ENCODE measurements at regions not wholly inside any gene's neighbourhood (a gene's known extent, or its start where the extent isn't known, plus 50 kb on each side); places are given as distances from the start of the nearest gene placed in this dataset.

- no peak overlapping the region for H3K4me3 Mint-ChIP-seq
- H3K27ac Mint-ChIP-seq, result no peak overlapping the region
- intact Hi-C loops (cut with micrococcal nuclease), result loop anchor here (2.0 to 10.0 kb wide), 3 partner anchors 124 to 256 kb away; partner anchors contain the start of gene TSPAN6
- H3K27me3 Mint-ChIP-seq, result peaks cover 2% of the 10 kb centered on the region
- H3K9me3 Mint-ChIP-seq, result no peaks in the 10 kb centered on the region
- H3K36me3 Mint-ChIP-seq (ENCODE audit: low read depth), result no peaks in the 10 kb centered on the region
- no peaks in the 10 kb centered on the region for H3K4me1 Mint-ChIP-seq (ENCODE audit: low read depth)
These were observed 72.3 kb upstream of the TNMD start for GRCh38 chrX:100512471-100512870.

GRCh38 chrX:100494646-100495370 is 84.7 kb upstream of the PCDH19 start:
- Mint-ChIP-seq H3K4me1 (ENCODE audit: low read depth) (no peaks in the 10 kb centered on the region), H3K9me3 (no peaks in the 10 kb centered on the region), H3K36me3 (ENCODE audit: low read depth) (no peaks in the 10 kb centered on the region), H3K27ac (no peak overlapping the region), H3K27me3 (no peaks in the 10 kb centered on the region), H3K4me3 (no peak overlapping the region)
- intact Hi-C loops (cut with micrococcal nuclease), result no loop called here

GRCh38 chrX:100491174-100491573 is 81.1 kb upstream of the PCDH19 start:
- Mint-ChIP-seq H3K27ac (no peak overlapping the region), H3K36me3 (ENCODE audit: low read depth) (no peaks in the 10 kb centered on the region), H3K4me1 (ENCODE audit: low read depth) (no peaks in the 10 kb centered on the region), H3K27me3 (no peaks in the 10 kb centered on the region), H3K9me3 (no peaks in the 10 kb centered on the region), H3K4me3 (no peak overlapping the region)
- intact Hi-C loops (cut with micrococcal nuclease), result no loop called here

- no peak overlapping the region for H3K27ac Mint-ChIP-seq
- intact Hi-C loops (cut with micrococcal nuclease), result no loop called here
- H3K4me1 Mint-ChIP-seq (ENCODE audit: low read depth), result no peaks in the 10 kb centered on the region
- no peak overlapping the region for H3K4me3 Mint-ChIP-seq
- H3K27me3 Mint-ChIP-seq, result no peaks in the 10 kb centered on the region
- no peaks in the 10 kb centered on the region for H3K9me3 Mint-ChIP-seq
- no peaks in the 10 kb centered on the region for H3K36me3 Mint-ChIP-seq (ENCODE audit: low read depth)
These were observed 77.7 kb upstream of the PCDH19 start for GRCh38 chrX:100487795-100488194.

GRCh38 chrX:100484971-100485370 is 74.9 kb upstream of the PCDH19 start:
- Mint-ChIP-seq H3K27me3 (no peaks in the 10 kb centered on the region), H3K4me1 (ENCODE audit: low read depth) (no peaks in the 10 kb centered on the region), H3K36me3 (ENCODE audit: low read depth) (no peaks in the 10 kb centered on the region), H3K9me3 (no peaks in the 10 kb centered on the region), H3K4me3 (no peak overlapping the region), H3K27ac (no peak overlapping the region)
- intact Hi-C loops (cut with micrococcal nuclease), result no loop called here

- intact Hi-C loops (cut with micrococcal nuclease), result no loop called here
- Mint-ChIP-seq H3K36me3 (ENCODE audit: low read depth) (no peaks in the 10 kb centered on the region), H3K4me3 (no peak overlapping the region), H3K27ac (no peak overlapping the region), H3K9me3 (no peaks in the 10 kb centered on the region), H3K4me1 (ENCODE audit: low read depth) (no peaks in the 10 kb centered on the region), H3K27me3 (no peaks in the 10 kb centered on the region)
These were observed 69.3 kb upstream of the PCDH19 start for GRCh38 chrX:100479329-100479728.

- Mint-ChIP-seq H3K9me3 (no peaks in the 10 kb centered on the region), H3K36me3 (ENCODE audit: low read depth) (no peaks in the 10 kb centered on the region)
- intact Hi-C loops (cut with micrococcal nuclease), result no loop called here
These were observed 68.7 kb upstream of the PCDH19 start for GRCh38 chrX:100478714-100479306.

GRCh38 chrX:100477958-100478357 is 67.9 kb upstream of the PCDH19 start:
- intact Hi-C loops (cut with micrococcal nuclease), result no loop called here
- H3K27ac Mint-ChIP-seq, result no peak overlapping the region
- no peak overlapping the region for H3K4me3 Mint-ChIP-seq
- H3K36me3 Mint-ChIP-seq (ENCODE audit: low read depth), result no peaks in the 10 kb centered on the region
- no peaks in the 10 kb centered on the region for H3K9me3 Mint-ChIP-seq
- H3K4me1 Mint-ChIP-seq (ENCODE audit: low read depth), result no peaks in the 10 kb centered on the region
- H3K27me3 Mint-ChIP-seq, result no peaks in the 10 kb centered on the region

More at GRCh38 chrX:100478714-100479306, 68.7 kb upstream of the PCDH19 start:
- Mint-ChIP-seq H3K27me3 (no peaks in the 10 kb centered on the region), H3K27ac (no peak overlapping the region), H3K4me3 (no peak overlapping the region), H3K4me1 (ENCODE audit: low read depth) (no peaks in the 10 kb centered on the region)

- Mint-ChIP-seq H3K4me1 (ENCODE audit: low read depth) (no peaks in the 10 kb centered on the region), H3K9me3 (no peaks in the 10 kb centered on the region), H3K27ac (no peak overlapping the region), H3K4me3 (no peak overlapping the region), H3K36me3 (ENCODE audit: low read depth) (no peaks in the 10 kb centered on the region), H3K27me3 (no peaks in the 10 kb centered on the region)
- intact Hi-C loops (cut with micrococcal nuclease), result no loop called here
These were observed 67.4 kb upstream of the PCDH19 start for GRCh38 chrX:100477467-100477866.

All from dendritic cell treated with granulocyte-macrophage colony-stimulating factor and Interleukin-4, amounts not matched to agents 40 ng/mL and 50 ng/mL, for 4 days (primary cell).